Astrocyte (in vitro differentiated cells and primary cell): ENCODE measurements at regions not wholly inside any gene's neighbourhood (a gene's known extent, or its start where the extent isn't known, plus 50 kb on each side); places are given as distances from the start of the nearest gene placed in this dataset.

Experiments
- DNase-seq: peaks from one replicate; pipeline ENCODE4 v3.0.0-alpha.2; 2010; ENCODE audit warnings: low read depth
- FAIRE-seq: peaks from 2 replicates; lab custom pipeline; 2011; peaks lifted over from hg19 to GRCh38; lab: Jason Lieb, UNC
- H2AFZ ChIP-seq: 2 replicates; pipeline ENCODE4 v1.6.0; 2012; ENCODE audit warnings: low read depth, low read length, inconsistent platforms
- H3K27ac ChIP-seq: 2 replicates; pipeline ENCODE4 v1.5.1; 2011; ENCODE audit warnings: low read depth, low read length, inconsistent platforms
- H3K27me3 ChIP-seq: 2 replicates; pipeline ENCODE4 v1.6.0; 2011; ENCODE audit warnings: low read length, inconsistent platforms; ENCODE audit not compliant: insufficient read depth
- H3K36me3 ChIP-seq: 2 replicates; pipeline ENCODE4 v1.5.1; 2011; ENCODE audit warnings: low read length, inconsistent platforms; ENCODE audit not compliant: insufficient read depth
- H3K4me1 ChIP-seq: 2 replicates; pipeline ENCODE4 v1.5.1; 2011; ENCODE audit warnings: low read length, inconsistent platforms; ENCODE audit not compliant: insufficient read depth
- H3K4me2 ChIP-seq: 2 replicates; pipeline ENCODE4 v1.6.0; 2012; ENCODE audit warnings: low read length, inconsistent platforms
- H3K4me3 ChIP-seq: 2 replicates; pipeline ENCODE4 v1.5.1; 2011; ENCODE audit warnings: low read depth, mild to moderate bottlenecking, low read length, inconsistent platforms; ENCODE audit not compliant: insufficient read depth
- H3K79me2 ChIP-seq: 2 replicates; pipeline ENCODE4 v1.6.0; 2012; ENCODE audit warnings: mild to moderate bottlenecking, low read length, inconsistent platforms; ENCODE audit not compliant: insufficient read depth
- H3K9ac ChIP-seq: 2 replicates; pipeline ENCODE4 v1.6.0; 2012; ENCODE audit warnings: mild to moderate bottlenecking, low read length, inconsistent platforms
- H3K9me3 ChIP-seq: 2 replicates; pipeline ENCODE4 v1.5.1; 2012; ENCODE audit warnings: low read depth, mild to moderate bottlenecking, low read length, inconsistent platforms; ENCODE audit not compliant: insufficient read depth
- H4K20me1 ChIP-seq: 2 replicates; pipeline ENCODE4 v1.6.0; 2012; ENCODE audit warnings: low read length, inconsistent platforms; ENCODE audit not compliant: insufficient read depth
- H3K27ac Mint-ChIP-seq: one replicate; pipeline ENCODE4 v1.8.0; 2021; ENCODE audit warnings: mild to moderate bottlenecking, mixed read lengths; ENCODE audit not compliant: unreplicated experiment
- H3K27me3 Mint-ChIP-seq: one replicate; pipeline ENCODE4 v1.8.0; 2021; ENCODE audit warnings: low read depth, mixed read lengths; ENCODE audit not compliant: unreplicated experiment
- H3K36me3 Mint-ChIP-seq: one replicate; pipeline ENCODE4 v1.8.0; 2021; ENCODE audit warnings: low read depth, mixed read lengths; ENCODE audit not compliant: unreplicated experiment
- H3K4me1 Mint-ChIP-seq: one replicate; pipeline ENCODE4 v1.8.0; 2021; ENCODE audit warnings: low read depth, mixed read lengths; ENCODE audit not compliant: unreplicated experiment
- H3K4me3 Mint-ChIP-seq: one replicate; pipeline ENCODE4 v1.8.0; 2021; ENCODE audit warnings: mild to moderate bottlenecking, moderate library complexity, mixed read lengths; ENCODE audit not compliant: unreplicated experiment
- H3K9me3 Mint-ChIP-seq: one replicate; pipeline ENCODE4 v1.8.0; 2021; ENCODE audit warnings: mild to moderate bottlenecking, mixed read lengths; ENCODE audit not compliant: unreplicated experiment
- CTCF ChIP-seq: IDR thresholded peaks from 2 replicates; pipeline ENCODE4 v1.5.1; 2011; ENCODE audit warnings: low read depth, mild to moderate bottlenecking, inconsistent platforms, low read length, moderate library complexity; ENCODE audit not compliant: insufficient read depth
- EZH2 ChIP-seq: IDR thresholded peaks from 2 replicates; pipeline ENCODE4 v1.6.1; 2012; ENCODE audit warnings: mild to moderate bottlenecking, low read length, inconsistent platforms; ENCODE audit not compliant: insufficient read depth

- no peak overlapping the region for H3K4me2 ChIP-seq
- H3K36me3 ChIP-seq = no peaks in the 10 kb centered on the region
- peak overlapping the region; percentile 58 for H3K27ac Mint-ChIP-seq
- peak; percentile 75 for FAIRE-seq
- peaks cover 11% of the 10 kb centered on the region for H3K4me1 Mint-ChIP-seq
- H3K4me1 ChIP-seq = no peaks in the 10 kb centered on the region
- no peaks in the 10 kb centered on the region for H3K9me3 Mint-ChIP-seq
- no peak overlapping the region for H3K27ac ChIP-seq
- no peaks in the 10 kb centered on the region for H3K36me3 Mint-ChIP-seq
- no peaks in the 10 kb centered on the region for H4K20me1 ChIP-seq
- no peaks in the 10 kb centered on the region for H3K79me2 ChIP-seq
- no peak overlapping the region for H3K4me3 ChIP-seq
- H3K9me3 ChIP-seq = no peaks in the 10 kb centered on the region
- no peak for DNase-seq
- H3K27me3 ChIP-seq = no peaks in the 10 kb centered on the region
- no peak overlapping the region for H2AFZ ChIP-seq
- H3K9ac ChIP-seq = no peak overlapping the region
- no peak overlapping the region for H3K4me3 Mint-ChIP-seq
- TF ChIP-seq CTCF = no peak
- no peak for TF ChIP-seq EZH2
- peaks cover 2% of the 10 kb centered on the region for H3K27me3 Mint-ChIP-seq
Observed at GRCh38 chrX:46311581-46312120, 233.6 kb downstream of the ZNF674 start.

GRCh38 chrX:46310815-46311497 is 234.3 kb downstream of the ZNF674 start:
- Mint-ChIP-seq H3K36me3 (peaks cover 2% of the 10 kb centered on the region), H3K4me3 (no peak overlapping the region), H3K4me1 (peaks cover 11% of the 10 kb centered on the region), H3K27ac (no peak overlapping the region), H3K27me3 (peaks cover 2% of the 10 kb centered on the region), H3K9me3 (peaks cover 6% of the 10 kb centered on the region)
- Histone ChIP-seq H3K4me2 (no peak overlapping the region), H3K4me1 (no peaks in the 10 kb centered on the region), H3K79me2 (no peaks in the 10 kb centered on the region), H2AFZ (no peak overlapping the region), H3K27me3 (no peaks in the 10 kb centered on the region), H4K20me1 (no peaks in the 10 kb centered on the region), H3K27ac (no peak overlapping the region), H3K9me3 (no peaks in the 10 kb centered on the region), H3K4me3 (no peak overlapping the region), H3K9ac (no peak overlapping the region), H3K36me3 (no peaks in the 10 kb centered on the region)
- no peak for DNase-seq
- TF ChIP-seq EZH2 = no peak
- no peak for TF ChIP-seq CTCF
- FAIRE-seq = peak; percentile 55

GRCh38 chrX:46308110-46308509 is 237.1 kb downstream of the ZNF674 start:
- no peak for FAIRE-seq
- Histone ChIP-seq H4K20me1 (no peaks in the 10 kb centered on the region), H3K4me2 (no peak overlapping the region), H3K9ac (no peak overlapping the region), H3K4me1 (no peaks in the 10 kb centered on the region), H3K9me3 (no peaks in the 10 kb centered on the region), H3K36me3 (no peaks in the 10 kb centered on the region), H3K79me2 (no peaks in the 10 kb centered on the region), H2AFZ (no peak overlapping the region), H3K27ac (no peak overlapping the region), H3K4me3 (no peak overlapping the region), H3K27me3 (no peaks in the 10 kb centered on the region)
- H3K4me3 Mint-ChIP-seq = no peak overlapping the region
- H3K36me3 Mint-ChIP-seq = peaks cover 2% of the 10 kb centered on the region
- H3K9me3 Mint-ChIP-seq = peaks cover 12% of the 10 kb centered on the region
- H3K27ac Mint-ChIP-seq = no peak overlapping the region
- DNase-seq = no peak
- peaks cover 11% of the 10 kb centered on the region for H3K4me1 Mint-ChIP-seq
- no peak for TF ChIP-seq CTCF
- no peak for TF ChIP-seq EZH2
- H3K27me3 Mint-ChIP-seq = peaks cover 2% of the 10 kb centered on the region
